Epithelial cell of esophagus (primary cell): ENCODE measurements at regions not wholly inside any gene's neighbourhood (a gene's known extent, or its start where the extent isn't known, plus 50 kb on each side); places are given as distances from the start of the nearest gene placed in this dataset.

Source experiments
- DNase-seq: peaks from one replicate; pipeline ENCODE4 v3.0.0; 2010; ENCODE audit warnings: low read depth
- H3K4me3 ChIP-seq: 2 replicates; pipeline ENCODE4 v1.5.1; 2011; ENCODE audit warnings: mild to moderate bottlenecking, low read length, control low read depth
- CTCF ChIP-seq: IDR thresholded peaks from 2 replicates; pipeline ENCODE4 v1.5.1; 2011; ENCODE audit warnings: low read depth, mild to moderate bottlenecking, low read length, control low read depth, inconsistent platforms; ENCODE audit not compliant: insufficient read depth; ENCODE audit errors: missing control alignments

GRCh38 chr1:72568113-72568512, 285.8 kb upstream of the NEGR1 start:
- no peak overlapping the region for H3K4me3 ChIP-seq
- no peak for TF ChIP-seq CTCF
- DNase-seq = no peak

- TF ChIP-seq CTCF = no peak
- DNase-seq = no peak
- H3K4me3 ChIP-seq = no peak overlapping the region
These were observed 285.2 kb upstream of the NEGR1 start for GRCh38 chr1:72567521-72567920.

GRCh38 chr1:72564749-72565148, 282.4 kb upstream of the NEGR1 start:
- no peak overlapping the region for H3K4me3 ChIP-seq
- DNase-seq = no peak
- TF ChIP-seq CTCF = no peak

GRCh38 chr1:72557446-72558049, 275.2 kb upstream of the NEGR1 start:
- H3K4me3 ChIP-seq = no peak overlapping the region
- DNase-seq = peak; percentile 20
- peak; percentile 39 for TF ChIP-seq CTCF

- TF ChIP-seq CTCF = no peak
- DNase-seq = no peak
- H3K4me3 ChIP-seq = no peak overlapping the region
These were observed 265.1 kb upstream of the NEGR1 start for GRCh38 chr1:72547412-72547811.

GRCh38 chr1:72540674-72541073, 258.3 kb upstream of the NEGR1 start:
- no peak for TF ChIP-seq CTCF
- no peak for DNase-seq
- H3K4me3 ChIP-seq = no peak overlapping the region

- H3K4me3 ChIP-seq = no peak overlapping the region
- no peak for DNase-seq
- no peak for TF ChIP-seq CTCF
These were observed 253.1 kb upstream of the NEGR1 start for GRCh38 chr1:72535470-72535869.
